GM10266 (cell line): ENCODE measurements at regions not wholly inside any gene's neighbourhood (a gene's known extent, or its start where the extent isn't known, plus 50 kb on each side); places are given as distances from the start of the nearest gene placed in this dataset.

Experiments used
- DNase-seq: peaks from one replicate; pipeline ENCODE4 v3.0.0; 2012; ENCODE audit errors: extremely low spot score
- CTCF ChIP-seq: IDR thresholded peaks from 2 replicates; pipeline ENCODE4 v1.5.1; 2012; ENCODE audit warnings: mild to moderate bottlenecking, low read depth; ENCODE audit not compliant: control insufficient read depth, insufficient read depth; ENCODE audit errors: missing control alignments

GRCh38 chr5:98031496-98031895 is 742.0 kb upstream of the RGMB start:
- no peak for TF ChIP-seq CTCF
- DNase-seq = no peak

GRCh38 chr5:98031926-98032325 is 741.5 kb upstream of the RGMB start:
- no peak for DNase-seq
- no peak for TF ChIP-seq CTCF

- no peak for TF ChIP-seq CTCF
- DNase-seq = no peak
Observed at GRCh38 chr5:98041661-98042060, 731.8 kb upstream of the RGMB start.

- TF ChIP-seq CTCF = no peak
- no peak for DNase-seq
Observed at GRCh38 chr5:98042521-98042920, 730.9 kb upstream of the RGMB start.

GRCh38 chr5:98042961-98043360 is 730.5 kb upstream of the RGMB start:
- no peak for TF ChIP-seq CTCF
- DNase-seq = no peak

- DNase-seq = no peak
- no peak for TF ChIP-seq CTCF
Observed at GRCh38 chr5:98050583-98050982, 722.9 kb upstream of the RGMB start.

- DNase-seq = no peak
- no peak for TF ChIP-seq CTCF
Observed at GRCh38 chr5:98053170-98053569, 720.3 kb upstream of the RGMB start.

GRCh38 chr5:98060148-98060547 is 713.3 kb upstream of the RGMB start:
- TF ChIP-seq CTCF = no peak
- DNase-seq = no peak
